ENCODE measurements at regions not wholly inside any gene's neighbourhood (a gene's known extent, or its start where the extent isn't known, plus 50 kb on each side); places are given as distances from the start of the nearest gene placed in this dataset.

GRCh38 chr2:106009096-106009495 is 185.0 kb downstream of the UXS1 start:
- TF ChIP-seq CTCF (conservative IDR thresholded peaks at IDR 0.05; ENCODE audit: low read length) (no peak), EZH2phosphoT487 (IDR thresholded peaks at IDR 0.05; ENCODE audit: borderline replicate concordance) (no peak)
